WI38 (cell line): ENCODE measurements at regions not wholly inside any gene's neighbourhood (a gene's known extent, or its start where the extent isn't known, plus 50 kb on each side); places are given as distances from the start of the nearest gene placed in this dataset.

Experiments
- H3K4me3 ChIP-seq: 2 replicates; pipeline ENCODE4 v1.5.1; 2011; ENCODE audit warnings: low read depth, mild to moderate bottlenecking, control low read depth, low read length
- TF ChIP-seq, protein P1 (sequence below): IDR thresholded peaks from 2 replicates; pipeline ENCODE4 v1.5.1; 2012; ENCODE audit warnings: low read depth, mild to moderate bottlenecking, control low read depth, low read length

DNA sequence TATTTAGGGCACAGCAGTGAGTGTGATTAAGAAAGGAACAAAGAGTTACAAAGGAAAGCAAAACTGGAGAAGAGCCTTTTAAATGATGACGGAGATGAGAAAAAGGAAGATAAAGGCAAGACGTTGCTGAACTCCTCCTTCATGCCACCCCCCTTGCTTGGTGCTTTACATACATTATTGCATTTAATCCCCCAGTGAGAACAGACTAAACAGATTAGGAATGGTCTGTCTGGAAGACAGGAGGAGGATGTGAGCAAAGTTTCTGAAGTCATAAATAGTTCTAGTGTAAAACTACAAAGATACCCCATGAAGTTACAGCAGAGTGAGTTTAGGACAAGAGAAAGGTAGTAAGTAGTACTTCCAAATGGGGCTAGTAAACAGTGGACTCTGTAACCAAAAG is 113.5 kb downstream of the PLCE1 start:
- TF ChIP-seq, protein P1, sequence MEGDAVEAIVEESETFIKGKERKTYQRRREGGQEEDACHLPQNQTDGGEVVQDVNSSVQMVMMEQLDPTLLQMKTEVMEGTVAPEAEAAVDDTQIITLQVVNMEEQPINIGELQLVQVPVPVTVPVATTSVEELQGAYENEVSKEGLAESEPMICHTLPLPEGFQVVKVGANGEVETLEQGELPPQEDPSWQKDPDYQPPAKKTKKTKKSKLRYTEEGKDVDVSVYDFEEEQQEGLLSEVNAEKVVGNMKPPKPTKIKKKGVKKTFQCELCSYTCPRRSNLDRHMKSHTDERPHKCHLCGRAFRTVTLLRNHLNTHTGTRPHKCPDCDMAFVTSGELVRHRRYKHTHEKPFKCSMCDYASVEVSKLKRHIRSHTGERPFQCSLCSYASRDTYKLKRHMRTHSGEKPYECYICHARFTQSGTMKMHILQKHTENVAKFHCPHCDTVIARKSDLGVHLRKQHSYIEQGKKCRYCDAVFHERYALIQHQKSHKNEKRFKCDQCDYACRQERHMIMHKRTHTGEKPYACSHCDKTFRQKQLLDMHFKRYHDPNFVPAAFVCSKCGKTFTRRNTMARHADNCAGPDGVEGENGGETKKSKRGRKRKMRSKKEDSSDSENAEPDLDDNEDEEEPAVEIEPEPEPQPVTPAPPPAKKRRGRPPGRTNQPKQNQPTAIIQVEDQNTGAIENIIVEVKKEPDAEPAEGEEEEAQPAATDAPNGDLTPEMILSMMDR = no peak

DNA sequence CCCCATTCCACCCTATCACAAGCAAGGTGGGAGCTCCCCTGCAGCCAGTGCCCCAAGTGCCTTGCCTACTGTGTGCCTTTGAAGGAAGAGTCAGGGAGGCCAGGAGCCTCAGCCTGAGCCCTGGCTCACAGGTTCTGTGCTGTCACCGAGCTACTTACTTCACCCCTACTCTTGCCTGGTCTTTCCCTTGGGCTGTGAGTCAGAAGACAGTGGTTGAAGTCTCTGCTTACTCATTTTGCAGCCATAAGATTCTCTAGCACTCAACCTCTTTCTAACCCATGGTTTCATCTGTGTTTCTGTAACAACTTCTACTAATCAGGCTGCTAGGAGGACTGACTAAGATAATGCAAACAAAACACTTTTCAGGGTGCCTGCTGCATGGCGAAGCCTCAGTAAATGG is 114.5 kb downstream of the PLCE1 start:
- no peak overlapping the region for H3K4me3 ChIP-seq
- TF ChIP-seq, protein P1 = no peak

More for the DNA sequence above, 113.5 kb downstream of the PLCE1 start:
- no peak overlapping the region for H3K4me3 ChIP-seq

- H3K4me3 ChIP-seq = no peak overlapping the region
- TF ChIP-seq, protein P1 = no peak
These were observed 117.6 kb downstream of the PLCE1 start for GRCh38 chr10:94111367-94111766.

DNA sequence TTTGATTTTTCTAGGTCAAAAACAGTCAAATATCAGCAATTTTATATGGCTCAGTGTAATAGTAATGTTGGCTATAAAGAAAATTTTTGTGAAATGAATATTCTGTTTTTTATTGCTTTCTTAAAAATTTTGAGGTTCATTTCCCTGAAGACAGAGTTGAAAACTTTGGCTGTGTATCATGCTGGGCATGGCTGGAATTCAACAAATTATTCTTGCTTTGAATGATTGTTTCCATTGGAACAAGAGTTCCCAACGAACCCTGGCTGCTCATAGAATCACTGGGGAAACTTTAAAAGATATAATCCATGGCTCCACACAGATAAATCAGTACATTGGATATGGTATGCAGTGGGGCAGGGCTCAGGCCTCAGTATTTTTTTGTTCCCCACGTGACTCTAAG is 118.6 kb downstream of the PLCE1 start:
- TF ChIP-seq, protein P1 = no peak
- no peak overlapping the region for H3K4me3 ChIP-seq

GRCh38 chr10:94115725-94116124 is 122.0 kb downstream of the PLCE1 start:
- H3K4me3 ChIP-seq = no peak overlapping the region
- TF ChIP-seq, protein P1 = no peak

- TF ChIP-seq, protein P1 = no peak
- H3K4me3 ChIP-seq = no peak overlapping the region
These were observed 123.1 kb downstream of the PLCE1 start for GRCh38 chr10:94116848-94117247.

- no peak overlapping the region for H3K4me3 ChIP-seq
- TF ChIP-seq, protein P1 = no peak
These were observed 128.5 kb downstream of the PLCE1 start for GRCh38 chr10:94122211-94122610.
